ENCODE measurements at regions not wholly inside any gene's neighbourhood (a gene's known extent, or its start where the extent isn't known, plus 50 kb on each side); places are given as distances from the start of the nearest gene placed in this dataset.
A peak's percentile ranks its signal among the peaks of the same experiment; 100 is the strongest.

GRCh38 chr16:64287655-64288528 is 834.0 kb downstream of the CDH11 start:
- Mint-ChIP-seq H3K4me3 (ENCODE audit: unreplicated experiment) (no peak overlapping the region), H3K27me3 (ENCODE audit: insufficient read depth, unreplicated experiment) (no peaks in the 10 kb centered on the region), H3K9me3 (ENCODE audit: unreplicated experiment) (no peaks in the 10 kb centered on the region), H3K27ac (ENCODE audit: unreplicated experiment) (no peak overlapping the region), H3K36me3 (ENCODE audit: insufficient read depth, unreplicated experiment) (no peaks in the 10 kb centered on the region), H3K4me1 (ENCODE audit: low read depth, unreplicated experiment) (no peaks in the 10 kb centered on the region)
- BruUV-seq (replicated peaks): no TSS peak
- no peak overlapping the region for H3K4me3 ChIP-seq (ENCODE audit: low read depth, low read length)
- CTCF ChIA-PET: no interaction called here
- H3K27me3 ChIP-seq (replicated peaks; ENCODE audit: control insufficient read depth, insufficient read depth, low read length): no peaks in the 10 kb centered on the region
- H3K36me3 ChIP-seq (ENCODE audit: control insufficient read depth, insufficient read depth, low read length): no peaks in the 10 kb centered on the region
- no peaks in the 10 kb centered on the region for H3K9me3 ChIP-seq
- intact Hi-C loops (cut with micrococcal nuclease; ENCODE audit: unreplicated experiment): no loop called here
- no peaks in the 10 kb centered on the region for H3K4me1 ChIP-seq
- POLR2A ChIA-PET: no interaction called here
- TF ChIP-seq, protein P1, sequence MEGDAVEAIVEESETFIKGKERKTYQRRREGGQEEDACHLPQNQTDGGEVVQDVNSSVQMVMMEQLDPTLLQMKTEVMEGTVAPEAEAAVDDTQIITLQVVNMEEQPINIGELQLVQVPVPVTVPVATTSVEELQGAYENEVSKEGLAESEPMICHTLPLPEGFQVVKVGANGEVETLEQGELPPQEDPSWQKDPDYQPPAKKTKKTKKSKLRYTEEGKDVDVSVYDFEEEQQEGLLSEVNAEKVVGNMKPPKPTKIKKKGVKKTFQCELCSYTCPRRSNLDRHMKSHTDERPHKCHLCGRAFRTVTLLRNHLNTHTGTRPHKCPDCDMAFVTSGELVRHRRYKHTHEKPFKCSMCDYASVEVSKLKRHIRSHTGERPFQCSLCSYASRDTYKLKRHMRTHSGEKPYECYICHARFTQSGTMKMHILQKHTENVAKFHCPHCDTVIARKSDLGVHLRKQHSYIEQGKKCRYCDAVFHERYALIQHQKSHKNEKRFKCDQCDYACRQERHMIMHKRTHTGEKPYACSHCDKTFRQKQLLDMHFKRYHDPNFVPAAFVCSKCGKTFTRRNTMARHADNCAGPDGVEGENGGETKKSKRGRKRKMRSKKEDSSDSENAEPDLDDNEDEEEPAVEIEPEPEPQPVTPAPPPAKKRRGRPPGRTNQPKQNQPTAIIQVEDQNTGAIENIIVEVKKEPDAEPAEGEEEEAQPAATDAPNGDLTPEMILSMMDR (IDR thresholded peaks at IDR 0.05; ENCODE audit: insufficient read depth in 1 of 2, low read depth in 1 of 2, low read length in 1 of 2, severe bottlenecking in 1 of 2, unreplicated experiment in 1 of 2): no peak
- DNase-seq: no peak

- Histone ChIP-seq H3K4me3 (ENCODE audit: low read depth, low read length) (no peak overlapping the region), H3K4me1 (no peaks in the 10 kb centered on the region), H3K27me3 (replicated peaks; ENCODE audit: control insufficient read depth, insufficient read depth, low read length) (no peaks in the 10 kb centered on the region), H3K9me3 (no peaks in the 10 kb centered on the region), H3K36me3 (ENCODE audit: control insufficient read depth, insufficient read depth, low read length) (no peaks in the 10 kb centered on the region)
- ChIA-PET POLR2A (no interaction called here), CTCF (no interaction called here)
- Mint-ChIP-seq H3K4me1 (ENCODE audit: low read depth, unreplicated experiment) (no peaks in the 10 kb centered on the region), H3K27me3 (ENCODE audit: insufficient read depth, unreplicated experiment) (no peaks in the 10 kb centered on the region), H3K27ac (ENCODE audit: unreplicated experiment) (no peak overlapping the region), H3K4me3 (ENCODE audit: unreplicated experiment) (no peak overlapping the region), H3K9me3 (ENCODE audit: unreplicated experiment) (no peaks in the 10 kb centered on the region), H3K36me3 (ENCODE audit: insufficient read depth, unreplicated experiment) (no peaks in the 10 kb centered on the region)
- DNase-seq: no peak
- TF ChIP-seq, protein P1 (IDR thresholded peaks at IDR 0.05; ENCODE audit: insufficient read depth in 1 of 2, low read depth in 1 of 2, low read length in 1 of 2, severe bottlenecking in 1 of 2, unreplicated experiment in 1 of 2): no peak
- intact Hi-C loops (cut with micrococcal nuclease; ENCODE audit: unreplicated experiment): no loop called here
- BruUV-seq (replicated peaks): no TSS peak
Measured at GRCh38 chr16:64282181-64282580, 839.7 kb downstream of the CDH11 start.

DNA sequence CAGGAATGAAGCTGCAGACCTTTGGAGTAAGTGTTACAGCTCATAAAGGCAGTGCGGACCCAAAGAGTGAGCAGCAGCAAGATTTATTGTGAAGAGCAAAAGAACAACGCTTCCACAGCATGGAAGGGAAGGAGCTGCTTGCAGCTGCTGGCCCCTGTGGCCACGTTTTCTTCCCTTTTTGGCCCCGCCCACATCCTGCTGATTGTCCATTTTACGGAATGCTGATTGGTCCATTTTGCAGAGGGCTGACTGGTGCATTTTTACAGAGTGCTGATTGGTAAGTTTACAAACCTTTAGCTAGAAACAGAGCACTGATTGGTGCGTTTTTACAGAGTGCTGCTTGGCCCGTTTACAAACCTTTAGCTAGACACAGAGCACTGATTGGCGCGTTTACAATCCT is 841.5 kb downstream of the CDH11 start:
- POLR2A ChIA-PET: no interaction called here
- Mint-ChIP-seq H3K27ac (ENCODE audit: unreplicated experiment) (no peak overlapping the region), H3K4me1 (ENCODE audit: low read depth, unreplicated experiment) (no peaks in the 10 kb centered on the region), H3K4me3 (ENCODE audit: unreplicated experiment) (no peak overlapping the region), H3K36me3 (ENCODE audit: insufficient read depth, unreplicated experiment) (no peaks in the 10 kb centered on the region), H3K9me3 (ENCODE audit: unreplicated experiment) (no peaks in the 10 kb centered on the region), H3K27me3 (ENCODE audit: insufficient read depth, unreplicated experiment) (no peaks in the 10 kb centered on the region)
- no peaks in the 10 kb centered on the region for H3K9me3 ChIP-seq
- no peaks in the 10 kb centered on the region for H3K36me3 ChIP-seq (ENCODE audit: control insufficient read depth, insufficient read depth, low read length)
- intact Hi-C loops (cut with micrococcal nuclease; ENCODE audit: unreplicated experiment): no loop called here
- TF ChIP-seq, protein P1 (IDR thresholded peaks at IDR 0.05; ENCODE audit: insufficient read depth in 1 of 2, low read depth in 1 of 2, low read length in 1 of 2, severe bottlenecking in 1 of 2, unreplicated experiment in 1 of 2): no peak
- BruUV-seq (replicated peaks): no TSS peak
- no peak overlapping the region for H3K4me3 ChIP-seq (ENCODE audit: low read depth, low read length)
- no peaks in the 10 kb centered on the region for H3K27me3 ChIP-seq (replicated peaks; ENCODE audit: control insufficient read depth, insufficient read depth, low read length)
- no peaks in the 10 kb centered on the region for H3K4me1 ChIP-seq
- CTCF ChIA-PET: no interaction called here
- DNase-seq: peak; percentile 17 to 38
